ENCODE measurements at regions not wholly inside any gene's neighbourhood (a gene's known extent, or its start where the extent isn't known, plus 50 kb on each side); places are given as distances from the start of the nearest gene placed in this dataset.

- TF ChIP-seq CTCF (IDR thresholded peaks at IDR 0.05) (no peak), POLR2A (IDR thresholded peaks at IDR 0.05) (no peak)
Measured at GRCh38 chr13:44111701-44112100, 232.0 kb downstream of the LACC1 start.
